GM06990 (cell line): ENCODE measurements at regions not wholly inside any gene's neighbourhood (a gene's known extent, or its start where the extent isn't known, plus 50 kb on each side); places are given as distances from the start of the nearest gene placed in this dataset.
"Not testable (repeated sequence)": the region's sequence is repeated elsewhere in the genome, so short reads cannot be mapped to it uniquely, and the experiment has no call there.

Source experiments
- DNase-seq: peaks from one replicate; pipeline ENCODE4 v3.0.0-alpha.2; 2011; ENCODE audit not compliant: insufficient read length; ENCODE audit errors: extremely low read depth
- H3K27me3 ChIP-seq: replicated peaks from 2 replicates; pipeline ENCODE4 v1.6.0; 2011; ENCODE audit warnings: low read length; ENCODE audit not compliant: control insufficient read depth, insufficient read depth
- H3K36me3 ChIP-seq: 2 replicates; pipeline ENCODE4 v1.5.1; 2011; ENCODE audit warnings: low read length; ENCODE audit not compliant: control insufficient read depth, insufficient read depth
- H3K4me3 ChIP-seq: replicated peaks from 2 replicates; pipeline ENCODE4 v1.5.1; 2011; ENCODE audit warnings: low read depth, mild to moderate bottlenecking, control low read depth, low read length
- TF ChIP-seq, protein P1 (sequence below): IDR thresholded peaks from 2 replicates; pipeline ENCODE4 v1.5.1; 2011; ENCODE audit warnings: low read length, control low read depth, mild to moderate bottlenecking, inconsistent platforms; ENCODE audit not compliant: insufficient read depth, poor library complexity, severe bottlenecking

DNA sequence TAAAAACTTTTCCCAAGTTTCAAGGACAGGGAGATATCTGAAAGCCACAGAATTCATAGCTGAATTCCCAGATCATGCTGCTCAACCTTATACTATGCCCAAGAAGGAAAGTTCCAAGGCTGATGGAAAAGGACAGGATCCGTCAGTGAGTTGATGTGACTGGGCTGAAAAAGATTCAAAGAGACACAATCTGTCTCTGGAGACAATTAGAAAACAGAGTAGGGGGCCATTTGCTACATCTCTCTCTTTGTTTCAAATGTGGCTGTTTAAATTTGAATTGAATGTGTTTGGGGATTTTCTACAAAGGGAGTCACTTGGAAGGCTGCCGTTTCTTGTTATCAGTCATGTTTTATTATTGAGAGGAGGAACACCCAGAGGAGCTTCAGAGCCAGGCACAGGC, 292.6 kb downstream of the NUF2 start:
- no peak for DNase-seq

DNA sequence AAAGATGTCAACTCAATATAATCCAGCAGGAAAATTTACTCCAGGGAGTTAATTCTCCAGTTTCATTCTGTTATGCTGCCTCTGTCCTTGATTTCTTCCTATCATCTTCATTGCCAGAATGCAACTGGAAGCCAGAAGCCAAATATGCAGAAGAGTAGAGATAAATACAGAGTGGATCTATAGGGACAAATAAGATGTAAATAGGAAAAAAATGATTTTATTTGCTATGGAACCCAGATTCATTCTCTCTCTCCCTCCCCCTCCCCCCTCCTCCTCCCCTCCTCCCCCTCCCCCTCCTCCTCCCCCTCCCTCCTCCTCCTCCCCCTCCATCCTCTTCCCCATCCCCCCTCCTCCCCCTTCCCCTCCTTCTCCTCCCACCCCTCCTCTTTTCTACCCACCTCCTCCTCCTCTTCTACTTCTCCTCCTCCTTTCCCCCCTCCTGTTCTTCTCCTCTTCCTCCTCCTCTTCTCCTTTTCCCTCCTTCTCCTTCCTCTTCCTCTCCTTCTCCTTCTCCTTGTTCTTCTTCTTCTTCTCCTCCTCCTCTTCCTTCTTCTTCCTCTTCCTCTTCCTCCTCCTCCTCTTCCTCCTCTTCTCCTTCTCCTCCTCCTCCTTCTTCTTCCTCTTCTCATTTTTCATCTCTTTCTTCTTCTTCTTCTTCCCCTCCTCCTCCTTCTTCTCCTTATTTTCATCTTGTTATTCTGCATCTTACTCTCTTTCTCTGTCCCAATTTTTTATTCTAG, 306.4 kb downstream of the NUF2 start:
- no peak overlapping the region for H3K4me3 ChIP-seq
- H3K27me3 ChIP-seq: no peaks in the 10 kb centered on the region
- H3K36me3 ChIP-seq: no peaks in the 10 kb centered on the region
- TF ChIP-seq, protein P1, sequence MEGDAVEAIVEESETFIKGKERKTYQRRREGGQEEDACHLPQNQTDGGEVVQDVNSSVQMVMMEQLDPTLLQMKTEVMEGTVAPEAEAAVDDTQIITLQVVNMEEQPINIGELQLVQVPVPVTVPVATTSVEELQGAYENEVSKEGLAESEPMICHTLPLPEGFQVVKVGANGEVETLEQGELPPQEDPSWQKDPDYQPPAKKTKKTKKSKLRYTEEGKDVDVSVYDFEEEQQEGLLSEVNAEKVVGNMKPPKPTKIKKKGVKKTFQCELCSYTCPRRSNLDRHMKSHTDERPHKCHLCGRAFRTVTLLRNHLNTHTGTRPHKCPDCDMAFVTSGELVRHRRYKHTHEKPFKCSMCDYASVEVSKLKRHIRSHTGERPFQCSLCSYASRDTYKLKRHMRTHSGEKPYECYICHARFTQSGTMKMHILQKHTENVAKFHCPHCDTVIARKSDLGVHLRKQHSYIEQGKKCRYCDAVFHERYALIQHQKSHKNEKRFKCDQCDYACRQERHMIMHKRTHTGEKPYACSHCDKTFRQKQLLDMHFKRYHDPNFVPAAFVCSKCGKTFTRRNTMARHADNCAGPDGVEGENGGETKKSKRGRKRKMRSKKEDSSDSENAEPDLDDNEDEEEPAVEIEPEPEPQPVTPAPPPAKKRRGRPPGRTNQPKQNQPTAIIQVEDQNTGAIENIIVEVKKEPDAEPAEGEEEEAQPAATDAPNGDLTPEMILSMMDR: no peak
- DNase-seq: no peak

More for the DNA sequence above, 292.6 kb downstream of the NUF2 start:
- no peak overlapping the region for H3K4me3 ChIP-seq
- no peaks in the 10 kb centered on the region for H3K27me3 ChIP-seq
- H3K36me3 ChIP-seq: no peaks in the 10 kb centered on the region
- TF ChIP-seq, protein P1: no peak

DNA sequence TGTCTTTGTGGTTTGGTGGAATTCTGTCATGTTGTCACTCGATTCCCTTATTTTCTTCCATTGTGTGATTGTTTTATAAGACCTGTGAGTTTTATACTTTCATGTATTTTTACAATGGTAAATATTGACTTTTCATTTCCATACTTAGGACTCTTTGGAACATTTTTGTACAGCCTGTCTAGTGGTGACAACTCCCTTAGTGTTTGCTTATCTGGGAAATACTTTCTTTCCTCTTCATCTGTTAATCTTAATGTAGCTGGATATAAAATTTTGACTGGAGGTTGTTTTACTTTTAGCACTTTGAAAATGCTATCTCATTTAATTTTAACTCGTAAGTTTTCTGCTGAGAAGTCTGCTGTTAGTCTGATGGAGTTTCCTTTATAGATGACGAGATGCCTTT, 310.5 kb downstream of the NUF2 start:
- Histone ChIP-seq H3K4me3 (no peak overlapping the region), H3K36me3 (no peaks in the 10 kb centered on the region), H3K27me3 (no peaks in the 10 kb centered on the region)
- TF ChIP-seq, protein P1: no peak
- no peak for DNase-seq

DNA sequence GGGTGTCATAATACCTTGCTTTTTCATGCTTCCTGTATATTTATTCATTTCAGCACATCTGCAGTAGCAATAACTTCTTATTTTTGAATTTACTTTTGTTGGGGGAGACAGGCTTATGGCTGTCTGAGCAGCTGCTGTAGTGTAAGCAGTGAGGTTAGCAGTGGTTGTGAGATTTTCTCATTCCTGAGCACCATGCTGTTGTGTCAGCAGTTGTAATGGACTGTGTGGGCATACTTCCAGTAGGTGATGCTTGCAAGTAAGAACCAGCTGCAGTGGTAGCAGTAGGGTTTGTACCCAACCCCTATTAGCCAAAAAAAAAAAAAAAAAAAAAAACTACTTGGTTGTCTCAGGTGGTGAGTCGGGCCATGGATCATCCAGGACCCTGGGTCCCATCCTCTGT, 311.6 kb downstream of the NUF2 start:
- Histone ChIP-seq H3K36me3 (no peaks in the 10 kb centered on the region), H3K27me3 (no peaks in the 10 kb centered on the region), H3K4me3 (no peak overlapping the region)
- DNase-seq: no peak
- TF ChIP-seq, protein P1: no peak

DNA sequence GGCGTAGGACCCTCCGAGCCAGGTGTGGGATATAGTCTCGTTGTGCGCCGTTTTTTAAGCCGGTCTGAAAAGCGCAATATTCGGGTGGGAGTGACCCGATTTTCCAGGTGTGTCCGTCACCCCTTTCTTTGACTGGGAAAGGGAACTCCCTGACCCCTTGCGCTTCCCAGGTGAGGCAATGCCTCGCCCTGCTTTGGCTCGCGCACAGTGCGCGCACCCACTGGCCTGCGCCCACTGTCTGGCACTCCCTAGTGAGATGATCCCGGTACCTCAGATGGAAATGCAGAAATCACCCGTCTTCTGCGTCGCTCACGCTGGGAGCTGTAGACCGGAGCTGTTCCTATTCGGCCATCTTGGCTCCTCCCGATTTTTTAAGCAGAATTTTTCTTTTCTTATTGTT, 323.9 kb downstream of the NUF2 start:
- not testable (repeated sequence) for H3K27me3 ChIP-seq, H3K36me3 ChIP-seq, DNase-seq, H3K4me3 ChIP-seq

DNA sequence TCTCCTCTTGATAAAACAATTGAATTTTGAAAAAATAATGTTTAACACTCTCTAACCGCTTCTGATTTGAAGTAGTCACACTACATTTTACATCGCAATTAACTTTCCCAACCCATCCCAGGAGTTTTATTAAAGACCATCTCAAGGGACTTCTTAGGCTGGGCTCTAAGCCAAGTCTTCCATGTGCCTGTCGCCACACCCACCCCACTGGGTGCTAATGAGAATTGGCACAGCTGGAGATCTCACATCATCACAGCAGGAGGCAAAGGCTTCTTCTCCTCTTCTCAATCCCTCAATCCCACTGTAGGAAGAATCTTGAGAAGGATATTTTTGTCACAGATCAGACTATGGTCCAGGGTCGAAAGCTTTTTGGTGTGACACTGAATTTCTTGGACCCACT, 328.9 kb downstream of the NUF2 start:
- Histone ChIP-seq H3K36me3 (no peaks in the 10 kb centered on the region), H3K4me3 (no peak overlapping the region), H3K27me3 (no peaks in the 10 kb centered on the region)
- DNase-seq: no peak
- TF ChIP-seq, protein P1: no peak
